ENCODE measurements at regions not wholly inside any gene's neighbourhood (a gene's known extent, or its start where the extent isn't known, plus 50 kb on each side); places are given as distances from the start of the nearest gene placed in this dataset.

DNA sequence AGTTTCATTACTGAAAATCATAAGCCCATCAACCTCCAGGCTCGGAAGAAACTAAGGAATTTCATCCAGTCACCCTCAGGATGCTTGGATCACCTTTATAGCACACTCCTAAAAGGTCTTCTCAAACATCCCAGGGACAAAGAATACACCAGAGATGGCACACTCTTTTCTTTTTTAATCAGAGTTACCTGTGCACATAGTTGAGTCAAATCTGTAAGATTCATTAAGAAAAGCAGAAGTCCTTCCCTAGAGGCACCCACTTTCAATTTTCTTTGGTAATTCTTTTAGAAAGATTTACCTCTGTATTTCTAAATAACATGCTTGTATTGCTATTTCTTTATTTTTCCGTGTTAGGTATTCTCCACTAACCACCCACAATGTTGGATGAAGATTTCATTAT is 50.6 kb upstream of the IL6 start:
- no peak for DNase-seq

DNA sequence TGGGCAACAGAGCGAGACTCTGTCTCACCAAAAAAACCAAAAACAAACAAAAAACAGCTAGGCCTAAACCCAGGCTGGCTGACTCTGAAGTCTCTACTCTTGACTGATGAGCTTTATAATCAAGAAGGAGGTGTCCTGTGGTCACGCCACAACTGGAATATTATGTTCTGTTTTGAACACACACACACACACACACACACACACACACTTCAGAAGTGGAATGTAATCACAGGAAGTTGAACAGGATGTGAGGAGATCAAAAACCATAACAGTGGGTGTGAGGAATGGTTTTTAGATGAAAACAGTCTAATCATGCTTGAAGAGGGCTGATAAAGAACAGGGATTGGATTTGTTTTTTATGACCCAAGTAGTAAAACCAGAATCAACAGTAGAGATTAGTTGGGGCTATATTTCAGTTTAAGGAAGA is 51.1 kb upstream of the IL6 start:
- no peak for DNase-seq

DNA sequence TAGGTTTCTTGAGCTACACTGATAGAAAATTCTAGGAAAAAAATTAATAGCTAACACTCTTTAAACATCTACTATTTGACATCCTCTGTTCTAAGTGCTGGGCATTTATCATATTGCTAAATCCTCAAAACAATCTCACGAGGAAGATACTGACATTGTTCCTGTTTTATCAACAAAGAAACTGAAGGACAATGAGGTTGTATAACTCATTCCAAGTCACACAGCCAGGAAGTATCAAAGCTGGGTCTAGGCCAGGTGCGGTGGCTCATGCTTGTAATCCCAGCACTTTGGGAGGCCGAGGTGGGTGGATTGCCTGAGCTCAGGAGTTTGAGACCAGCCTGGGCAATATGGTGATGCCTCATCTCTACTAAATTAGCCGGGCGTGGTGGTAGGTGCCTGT is 51.6 kb upstream of the IL6 start:
- DNase-seq: no peak

DNA sequence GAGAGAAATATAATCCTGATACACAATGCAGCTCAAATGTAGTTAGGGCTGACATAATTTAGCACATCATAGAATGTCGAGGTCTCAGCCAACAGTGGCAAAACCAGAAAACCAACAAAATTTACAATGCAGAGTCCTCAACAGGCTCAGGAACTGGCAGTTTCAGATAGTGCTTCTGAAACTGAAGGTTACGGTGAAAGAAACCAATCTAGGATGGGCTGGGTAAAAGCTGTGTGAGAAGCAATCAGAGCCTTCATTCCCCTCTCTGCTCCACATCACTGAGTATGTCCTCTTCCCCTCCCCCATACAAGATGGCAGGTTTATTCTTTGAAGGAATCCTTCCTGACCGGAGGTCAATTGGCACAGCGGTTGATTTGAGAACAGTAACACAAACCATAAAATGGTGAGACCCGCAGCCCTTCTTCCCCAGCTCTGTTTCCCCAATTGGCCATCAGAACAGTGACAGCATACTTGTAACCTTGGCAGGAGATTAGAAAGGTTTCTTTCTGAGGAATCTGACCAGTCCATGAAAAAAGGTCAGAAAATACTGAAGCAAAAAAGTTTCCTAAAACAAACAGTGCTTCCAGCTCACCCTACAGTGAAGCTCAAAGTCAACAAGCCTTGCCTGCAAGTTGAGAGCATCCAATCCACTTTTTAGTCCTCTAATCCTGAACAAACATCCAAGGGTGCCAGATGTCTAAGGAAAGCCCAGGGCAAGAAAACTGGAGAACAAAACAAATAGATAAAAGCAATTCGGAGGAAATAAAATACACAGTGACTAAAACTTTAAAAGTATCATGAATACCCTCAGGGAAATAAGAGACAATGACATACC is 53.9 kb upstream of the IL6 start:
- DNase-seq: no peak

DNA sequence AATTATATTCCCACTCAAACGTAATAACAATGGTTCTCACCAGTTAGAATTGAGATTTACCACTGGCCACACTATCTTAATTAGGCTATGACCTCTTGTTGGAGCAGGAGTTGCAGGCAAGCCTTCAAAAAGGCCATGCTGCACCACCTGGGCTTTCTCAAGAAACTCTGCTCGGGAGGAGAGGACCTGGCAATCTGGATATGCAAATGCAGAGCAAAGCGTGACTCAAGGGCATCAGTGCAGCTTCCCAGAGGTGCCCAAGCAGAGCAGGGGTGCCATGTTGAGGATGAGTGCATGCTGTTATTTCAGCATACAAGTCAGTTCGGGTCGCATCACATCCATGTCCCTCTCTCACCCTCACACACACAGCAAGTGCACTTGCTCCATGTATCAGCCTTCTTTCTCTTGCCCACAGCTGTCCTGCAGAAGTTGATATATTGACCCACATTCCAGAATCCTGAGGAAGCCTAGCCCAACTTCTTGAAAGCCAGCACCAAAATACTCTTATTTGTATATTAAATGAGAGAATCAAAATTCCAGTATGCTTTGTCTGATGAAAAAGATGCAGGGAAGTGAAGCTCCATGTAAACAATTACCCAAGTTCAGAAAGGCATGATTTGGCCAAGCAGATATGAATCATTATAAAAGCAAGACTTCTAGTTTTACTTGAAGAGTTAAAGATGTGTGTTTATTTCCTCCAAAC is 55.7 kb upstream of the IL6 start:
- no peak for DNase-seq

DNA sequence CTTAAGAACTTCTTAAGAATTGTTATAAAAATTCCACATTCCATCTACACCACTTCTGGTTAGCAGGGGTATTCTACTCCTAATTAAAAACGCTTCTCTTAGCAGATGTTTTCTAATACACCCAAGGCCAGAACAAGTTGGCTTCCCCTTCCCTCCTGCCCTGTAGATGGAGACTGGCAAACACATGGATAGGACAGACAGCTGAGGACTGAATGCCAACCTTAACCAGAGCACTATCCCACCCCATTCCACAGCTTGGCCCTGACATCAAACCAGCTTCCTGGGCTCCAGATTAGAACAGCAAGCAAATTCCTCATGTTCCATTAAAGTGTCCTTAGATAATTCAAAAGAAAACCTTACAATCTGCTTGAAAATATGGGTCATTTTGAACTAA is 56.6 kb upstream of the IL6 start:
- no peak for DNase-seq

DNA sequence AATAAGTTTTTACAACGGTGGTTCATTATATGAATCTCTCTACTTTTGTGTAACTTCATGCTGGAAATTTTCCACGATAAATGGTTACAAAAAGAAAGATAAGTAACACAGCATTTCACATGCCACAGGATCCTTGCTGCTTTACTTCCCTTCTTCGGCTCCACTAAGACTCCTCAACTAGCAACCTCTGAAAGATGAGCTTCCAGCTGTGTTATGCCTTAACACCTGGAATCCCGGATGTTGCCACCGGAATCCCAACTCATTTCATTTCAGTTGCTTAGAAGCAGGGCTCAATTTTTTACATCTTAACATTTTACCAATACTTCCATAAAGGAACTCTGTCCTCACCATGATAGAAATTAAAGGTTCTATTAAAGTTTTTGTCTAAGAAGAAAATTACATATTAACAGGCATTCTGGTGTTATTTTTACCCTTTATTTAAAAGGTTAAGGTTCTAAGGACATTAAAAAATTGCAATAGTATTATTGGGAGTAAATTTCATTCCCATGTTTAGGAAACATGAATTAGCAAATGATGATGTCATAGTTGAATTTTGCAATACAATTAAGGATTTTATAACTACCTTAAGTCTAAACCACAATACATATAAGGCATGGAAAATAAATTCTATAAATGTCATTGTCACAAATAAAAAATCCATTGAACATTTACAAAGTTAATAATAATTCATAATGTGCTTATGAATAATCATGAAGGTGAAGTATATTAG is 57.1 kb upstream of the IL6 start:
- no peak for DNase-seq

DNA sequence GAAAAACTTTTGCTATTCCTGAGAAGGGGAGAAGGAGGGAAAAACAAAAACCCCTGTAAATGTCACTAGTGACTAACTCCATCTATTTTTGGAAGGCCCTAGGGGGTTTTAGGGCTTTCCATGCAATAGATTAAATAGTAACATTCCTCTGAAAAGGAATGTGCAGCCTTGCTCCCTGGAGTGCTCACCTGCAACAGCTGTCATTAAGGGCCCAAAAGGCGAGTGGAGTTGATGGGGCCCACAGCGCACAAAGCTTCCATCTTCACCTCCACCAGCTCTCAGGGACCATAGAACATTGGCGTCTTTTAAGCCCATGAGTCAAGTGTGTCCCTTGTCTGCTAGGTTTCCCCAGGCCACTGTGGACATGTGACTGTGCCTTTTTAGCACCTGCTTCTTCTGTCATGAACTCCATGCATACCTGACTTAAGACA is 58.0 kb upstream of the IL6 start:
- no peak for DNase-seq

DNA sequence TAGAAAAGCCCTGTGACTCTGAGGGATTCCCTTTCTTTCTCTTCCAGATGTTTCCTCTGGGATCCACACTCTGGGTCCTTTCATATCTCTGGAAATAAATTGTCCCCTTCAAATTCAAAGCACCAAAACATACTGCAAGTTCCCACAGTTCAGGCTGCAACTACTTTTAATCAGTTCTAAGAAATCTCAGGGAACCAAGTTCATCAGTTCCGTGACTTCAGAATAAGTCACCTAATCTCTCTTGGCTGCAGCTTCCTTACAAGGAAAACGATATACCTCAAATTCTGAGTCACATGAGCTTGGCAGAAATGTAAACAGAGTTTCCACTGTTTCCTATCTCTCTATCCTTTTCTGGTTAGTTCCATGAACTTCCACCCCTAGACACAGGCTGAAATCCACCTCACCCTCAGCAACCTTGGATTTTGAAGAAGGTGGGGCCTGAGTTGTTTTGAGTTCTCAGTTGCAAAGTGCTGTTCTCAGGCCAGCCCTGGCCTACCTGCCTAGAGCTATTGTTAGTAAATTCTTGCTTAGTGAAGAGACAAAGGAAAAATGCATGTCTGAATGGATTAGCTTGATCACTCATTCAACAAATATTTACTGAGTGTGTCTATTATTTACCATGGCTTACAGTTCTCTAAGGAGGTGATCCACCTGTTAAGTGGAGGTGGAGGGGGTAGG is 59.3 kb upstream of the IL6 start:
- DNase-seq: no peak

DNA sequence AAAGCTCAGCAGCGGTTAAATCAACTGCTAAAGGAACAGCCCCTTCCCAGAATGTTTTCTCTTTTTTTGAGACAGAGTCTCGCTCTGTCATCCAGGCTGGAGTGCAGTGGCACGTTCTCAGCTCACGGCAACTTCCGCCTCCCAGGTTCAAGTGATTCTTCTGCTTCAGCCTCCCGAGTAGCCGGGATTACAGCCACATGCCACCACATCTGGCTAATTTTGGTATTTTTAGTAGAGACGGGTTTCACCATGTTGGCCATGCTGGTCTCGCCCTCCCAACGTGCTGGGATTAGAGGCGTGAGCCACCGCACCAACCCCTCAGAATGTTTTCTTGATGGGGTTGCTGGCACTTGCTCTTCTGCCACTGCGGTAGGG is 59.8 kb upstream of the IL6 start:
- DNase-seq: no peak

DNA sequence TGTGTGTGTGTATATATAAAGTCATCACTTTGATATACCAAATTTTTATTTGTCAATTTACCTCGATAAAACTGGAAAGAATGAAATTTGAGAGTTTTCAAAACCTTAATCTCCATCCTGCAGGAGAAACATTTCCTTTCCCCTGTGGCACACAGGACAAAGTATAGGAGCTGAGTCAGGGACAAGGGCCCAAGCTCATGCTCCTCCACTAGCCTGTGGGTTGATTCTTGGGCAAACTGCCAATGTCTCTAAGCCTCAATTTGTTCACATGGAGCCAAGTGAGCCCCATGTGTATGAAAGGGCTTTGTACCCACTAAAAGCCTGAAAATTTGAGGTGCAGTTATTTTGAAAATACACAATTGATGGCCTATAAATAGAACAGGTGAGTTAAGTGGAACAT is 60.3 kb upstream of the IL6 start:
- no peak for DNase-seq

DNA sequence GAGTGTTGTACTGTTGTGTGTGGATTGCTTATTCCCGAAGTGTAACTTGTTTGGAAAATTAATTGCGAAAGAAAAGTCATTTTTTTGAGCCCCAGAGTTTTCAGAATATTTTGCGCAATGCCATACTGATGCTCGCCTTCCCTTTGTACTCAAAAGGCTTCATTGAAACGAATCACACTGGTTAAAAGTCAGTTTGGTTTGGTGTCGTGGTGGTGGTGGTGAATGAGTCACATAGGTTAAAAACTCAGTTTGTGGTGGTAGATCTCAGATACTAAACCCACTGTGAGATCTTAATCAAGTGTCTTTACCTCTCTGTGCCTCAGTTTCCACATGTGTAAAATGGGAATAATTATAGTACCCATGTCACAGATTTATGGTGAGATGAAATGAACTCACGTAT is 61.1 kb upstream of the IL6 start:
- DNase-seq: no peak

DNA sequence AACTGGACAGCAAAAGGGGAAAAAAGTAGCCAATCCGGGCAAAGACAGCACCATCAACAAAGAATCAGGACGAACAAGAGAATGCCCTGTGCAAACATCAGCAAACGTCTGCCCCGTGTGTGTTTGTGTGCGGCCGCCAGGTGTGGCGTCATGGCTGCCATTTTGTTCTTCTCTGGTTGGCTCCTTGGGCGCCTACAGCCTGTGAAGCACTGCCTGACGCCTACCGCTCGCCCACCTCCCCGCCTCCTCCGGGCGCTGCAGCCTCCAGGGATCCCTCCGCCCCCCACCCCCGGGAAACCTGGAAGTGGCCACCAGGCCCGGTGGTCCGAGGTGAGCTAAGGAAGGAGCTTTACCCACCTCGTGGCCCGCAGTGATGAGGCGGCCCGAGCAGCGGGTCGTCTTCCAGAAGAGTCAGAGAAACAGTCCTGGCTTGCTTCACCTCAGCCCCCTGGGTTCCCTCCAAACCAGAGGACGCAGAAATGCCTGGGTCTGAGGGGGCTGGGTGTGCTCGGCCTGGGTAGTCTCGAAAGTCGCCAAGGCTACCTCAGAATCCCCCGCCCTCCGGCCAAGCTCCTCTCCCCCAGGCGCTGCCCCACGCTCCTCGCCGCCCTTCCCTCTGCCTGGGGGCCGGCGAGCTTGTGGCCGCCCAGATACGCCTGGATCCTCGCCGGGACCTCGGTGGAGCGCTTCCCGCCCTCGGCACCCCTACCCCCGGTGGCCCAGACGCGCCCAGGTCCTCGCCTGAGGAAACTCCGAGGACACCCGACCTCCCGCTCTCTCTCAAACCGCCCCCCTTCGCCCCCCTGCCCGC is 61.8 kb upstream of the IL6 start:
- no peak for DNase-seq

DNA sequence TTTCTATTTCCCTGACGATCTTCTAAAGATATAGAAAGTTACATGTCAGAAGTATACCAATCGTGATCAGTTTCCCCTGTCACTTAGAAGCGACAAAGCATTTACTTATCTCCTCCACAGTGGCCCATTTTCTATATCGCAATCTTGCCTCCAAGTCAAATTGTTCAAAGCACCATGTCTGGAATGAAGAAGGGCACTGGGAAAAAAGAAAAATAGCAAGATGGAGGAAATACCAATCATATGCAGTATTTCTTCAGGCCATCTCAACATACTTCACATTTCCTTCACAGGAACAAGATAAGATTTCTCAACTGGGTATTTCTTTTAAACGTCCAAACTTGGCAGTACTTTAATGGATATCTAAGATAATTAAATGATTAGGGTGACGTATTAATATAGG is 63.3 kb upstream of the IL6 start:
- DNase-seq: no peak

DNA sequence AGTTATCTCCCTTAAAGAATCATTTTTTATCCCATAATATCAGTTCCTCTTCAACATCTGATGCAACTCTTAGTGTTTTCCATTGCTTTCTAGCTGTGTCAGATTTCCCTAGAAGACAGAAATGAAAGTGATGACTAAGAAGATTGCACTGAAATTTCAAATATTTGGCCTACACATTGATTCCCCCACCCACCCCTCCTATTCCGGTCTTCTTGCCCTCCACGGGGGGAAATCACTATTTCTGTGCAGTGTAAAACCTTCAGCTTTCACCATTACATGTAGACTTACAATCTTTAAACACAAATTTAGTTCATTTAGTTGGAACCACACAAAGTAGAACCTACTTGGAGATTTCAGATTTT is 63.7 kb upstream of the IL6 start:
- no peak for DNase-seq

DNA sequence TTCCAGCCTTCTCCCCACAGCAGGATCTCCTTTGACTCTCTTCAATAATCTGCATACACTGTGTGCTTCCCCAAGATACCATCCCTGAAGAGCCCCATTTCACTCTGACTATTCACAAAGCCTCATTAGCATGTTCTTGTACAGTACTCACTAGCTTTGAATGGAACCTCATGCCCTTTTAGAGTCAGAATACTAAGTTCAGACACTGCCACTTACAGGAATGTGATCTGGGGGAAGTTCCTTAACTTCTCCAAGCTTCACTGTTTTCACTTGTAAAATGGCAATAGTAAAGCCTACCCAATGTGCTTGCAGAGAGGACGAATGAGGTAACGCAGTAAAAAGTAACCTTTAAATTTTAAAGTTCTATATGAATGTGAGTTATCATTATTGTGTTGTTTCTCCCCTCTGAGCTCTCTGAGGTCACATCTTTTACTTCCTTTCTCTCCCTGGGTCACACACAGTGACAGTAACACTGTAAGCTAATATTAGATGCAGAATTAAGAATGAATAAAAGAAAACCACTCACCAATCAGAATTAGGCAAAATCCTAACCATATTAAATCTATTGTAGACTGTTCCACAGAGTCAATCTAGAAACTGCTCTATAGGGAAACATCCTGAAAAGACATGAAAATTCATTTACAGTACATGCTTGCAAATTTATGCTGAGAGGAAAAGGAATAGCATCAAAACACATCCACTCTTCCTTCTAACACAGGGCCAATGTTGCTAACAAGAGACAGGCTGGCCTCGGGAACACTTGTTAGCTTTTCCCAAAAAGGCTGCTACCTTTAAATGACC is 64.2 kb upstream of the IL6 start:
- DNase-seq: no peak

DNA sequence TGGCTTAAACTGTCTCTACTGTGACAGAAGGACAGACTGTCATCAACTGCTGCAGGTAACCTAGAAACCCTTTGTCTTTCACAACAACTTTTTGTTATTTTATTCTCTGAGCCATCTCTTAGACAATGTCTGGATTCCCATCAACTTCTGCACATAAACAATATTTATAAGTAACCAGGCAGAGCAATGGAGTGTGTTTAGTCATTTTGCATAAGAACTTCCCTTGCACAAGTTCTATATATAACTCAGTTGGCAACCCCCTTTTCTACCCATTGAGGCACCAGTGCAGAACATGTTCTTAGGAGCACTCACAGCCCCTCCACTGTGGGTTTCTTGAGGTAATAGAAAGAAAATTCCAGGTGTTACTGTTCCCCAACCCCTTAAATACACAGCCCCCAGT is 65.0 kb upstream of the IL6 start:
- DNase-seq: no peak

DNA sequence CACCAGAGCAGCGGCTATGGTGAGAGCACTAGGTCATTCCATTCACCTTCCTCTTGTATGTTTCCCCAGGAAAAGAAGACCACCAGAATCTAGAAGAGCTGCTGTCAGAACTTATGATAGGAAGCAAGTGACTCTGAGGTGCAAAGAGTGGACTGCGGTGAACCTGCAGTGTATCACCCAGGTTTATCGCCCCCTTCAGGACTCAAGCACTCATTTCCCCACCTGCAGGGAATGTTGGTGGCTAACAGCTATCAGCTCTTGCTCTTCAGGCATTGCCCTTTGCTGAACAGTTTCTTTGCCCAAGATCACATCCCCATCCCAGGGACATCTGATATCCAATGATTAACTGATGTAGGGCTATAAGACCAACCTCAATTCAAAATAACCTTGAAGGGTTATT is 66.3 kb upstream of the IL6 start:
- no peak for DNase-seq

DNA sequence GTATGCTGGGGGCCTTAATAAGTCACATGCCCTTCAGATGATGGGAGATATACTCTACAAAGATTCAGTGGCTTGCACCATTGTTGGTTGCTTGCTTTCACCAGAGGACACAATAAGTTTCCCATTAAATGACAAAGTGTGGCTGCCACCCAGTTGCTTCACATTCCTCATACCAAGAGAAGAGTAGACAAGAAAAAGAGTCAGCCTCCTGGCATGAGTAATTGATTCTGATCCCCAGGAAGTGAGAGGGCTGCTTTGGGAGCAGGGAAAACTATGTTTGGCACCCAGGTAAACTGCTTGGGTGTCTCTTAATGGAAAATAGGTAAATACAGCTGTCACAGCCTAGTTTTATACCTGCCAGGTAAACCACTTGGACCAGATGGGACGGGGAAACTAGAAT is 66.7 kb upstream of the IL6 start:
- DNase-seq: no peak

DNA sequence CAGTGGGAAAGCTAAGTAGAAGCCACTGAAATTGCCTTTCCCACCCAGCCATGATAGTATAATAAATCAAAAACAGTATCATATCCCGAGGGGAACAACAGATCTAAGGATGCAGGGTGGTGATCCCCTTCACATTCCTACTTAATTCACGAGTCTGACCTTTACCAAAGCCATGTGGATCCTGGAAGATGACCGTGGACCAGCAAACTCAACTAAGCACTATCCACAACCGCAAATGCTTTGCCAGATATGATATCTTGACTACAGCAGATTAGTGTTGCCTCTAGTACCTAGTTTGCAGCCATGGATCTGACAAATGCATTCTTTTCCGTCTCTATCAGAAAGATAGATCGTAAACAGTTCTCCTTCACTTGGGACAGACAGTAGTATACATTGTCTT is 67.3 kb upstream of the IL6 start:
- DNase-seq: no peak

DNA sequence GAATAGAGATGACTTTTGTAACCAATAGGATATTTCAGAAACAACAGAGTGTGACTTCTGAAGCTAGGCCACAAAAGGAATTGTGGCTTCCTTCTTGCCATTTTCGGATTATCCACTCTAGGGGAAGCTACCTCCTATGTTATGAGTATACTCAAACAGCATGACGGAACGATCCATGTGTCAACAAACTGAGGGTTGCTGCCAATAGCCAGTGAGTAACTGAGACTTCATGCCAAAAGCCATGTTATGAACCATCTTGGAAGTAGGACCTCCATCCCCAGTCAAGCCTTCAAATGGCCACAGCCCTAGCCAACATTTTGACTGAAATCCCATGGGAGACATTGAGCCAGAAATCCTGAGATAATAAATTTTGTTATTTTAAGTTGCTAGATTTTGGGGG is 69.0 kb upstream of the IL6 start:
- no peak for DNase-seq

DNA sequence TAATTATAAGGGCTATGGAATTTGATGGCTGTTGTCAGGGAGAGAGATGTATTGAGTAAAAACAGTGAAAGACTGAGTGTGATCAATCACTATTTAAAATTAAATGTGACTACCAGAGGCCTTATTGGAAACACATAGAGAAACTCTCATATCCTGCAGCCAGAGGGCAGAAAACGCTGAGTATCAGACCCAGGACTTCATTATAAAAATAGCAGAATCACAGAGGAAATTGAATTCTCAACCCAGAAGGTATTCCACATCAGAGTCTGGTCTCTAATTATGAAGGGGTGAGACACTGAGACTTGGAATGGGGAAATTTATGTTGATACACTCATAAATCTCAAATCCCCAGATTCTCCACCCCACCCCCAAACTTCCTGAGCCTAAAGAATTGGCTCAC is 69.5 kb upstream of the IL6 start:
- no peak for DNase-seq
